ENCODE measurements at regions not wholly inside any gene's neighbourhood (a gene's known extent, or its start where the extent isn't known, plus 50 kb on each side); places are given as distances from the start of the nearest gene placed in this dataset.

DNA sequence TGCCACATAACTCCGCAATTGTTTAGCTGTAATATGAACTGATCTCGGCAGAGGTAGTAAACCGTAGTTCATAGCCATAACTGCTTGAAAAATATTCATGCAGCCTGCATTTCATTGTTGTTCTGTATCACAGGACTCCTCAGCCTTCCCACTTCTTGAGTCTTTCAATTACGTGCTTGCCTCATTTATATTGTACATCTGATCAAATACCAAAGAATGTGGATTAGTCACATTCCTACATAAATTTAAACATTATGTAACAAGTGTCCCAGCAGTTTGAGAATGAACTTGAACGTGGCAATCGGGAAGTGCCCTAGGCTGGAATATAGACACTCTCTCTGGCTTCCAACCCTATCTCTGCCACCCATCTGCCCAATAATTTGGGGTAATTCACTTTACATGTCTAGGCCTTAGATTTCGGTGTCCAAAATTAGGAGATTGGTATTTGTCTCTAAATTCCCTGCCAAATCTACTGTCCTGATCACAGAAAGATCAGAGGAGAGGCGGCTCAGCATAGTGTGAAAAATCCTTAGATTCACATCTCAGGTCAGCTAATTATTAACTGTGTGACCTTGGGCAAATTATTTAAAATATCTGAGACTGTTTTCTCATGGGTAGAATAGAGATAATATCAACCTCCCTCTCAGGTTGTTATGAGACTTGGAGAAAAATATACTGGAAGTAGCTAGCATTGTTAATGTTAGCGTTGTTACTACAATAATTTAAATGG lies 215.1 kb upstream of the RFX3 start:
- TF ChIP-seq RAD21 (IDR thresholded peaks at IDR 0.05) (no peak), SP1 (IDR thresholded peaks at IDR 0.05) (no peak), EGR1 (IDR thresholded peaks at IDR 0.05; ENCODE audit: low read depth in 2 of 2) (no peak), GABPA (IDR thresholded peaks at IDR 0.05 in 1 of 2, conservative IDR thresholded peaks at IDR 0.05 in 1 of 2) (no peak), YY1 (IDR thresholded peaks at IDR 0.05) (no peak), HNF4G (IDR thresholded peaks at IDR 0.05) (no peak)
- H3K9me3 ChIP-seq (ENCODE audit: control insufficient read depth in 4 of 4, low read length in 3 of 4), result no peaks in the 10 kb centered on the region
- H3K9ac ChIP-seq (ENCODE audit: low read depth in 1 of 2, low read length in 2 of 2), result no peak overlapping the region
- H3K27me3 ChIP-seq (ENCODE audit: control insufficient read depth in 4 of 4, insufficient read depth in 4 of 4, low read length in 3 of 4), result no peaks in the 10 kb centered on the region
- no peaks in the 10 kb centered on the region for H3K36me3 ChIP-seq (ENCODE audit: control insufficient read depth in 4 of 4, insufficient read depth in 3 of 4, low read depth in 1 of 4, low read length in 3 of 4)
- DNase-seq (ENCODE audit: low spot score), result no peak
- WGBS, result 92% methylated on average over 9 of the region's 9 CpGs
- no peak overlapping the region for H3K4me3 ChIP-seq (ENCODE audit: low read depth in 1 of 3, low read length in 3 of 3)
- no peaks in the 10 kb centered on the region for H3K4me1 ChIP-seq (ENCODE audit: control insufficient read depth in 4 of 4, insufficient read depth in 4 of 4, low read length in 3 of 4)
- no peak overlapping the region for H3K27ac ChIP-seq (ENCODE audit: low read depth in 1 of 2, low read length in 2 of 2)

DNA sequence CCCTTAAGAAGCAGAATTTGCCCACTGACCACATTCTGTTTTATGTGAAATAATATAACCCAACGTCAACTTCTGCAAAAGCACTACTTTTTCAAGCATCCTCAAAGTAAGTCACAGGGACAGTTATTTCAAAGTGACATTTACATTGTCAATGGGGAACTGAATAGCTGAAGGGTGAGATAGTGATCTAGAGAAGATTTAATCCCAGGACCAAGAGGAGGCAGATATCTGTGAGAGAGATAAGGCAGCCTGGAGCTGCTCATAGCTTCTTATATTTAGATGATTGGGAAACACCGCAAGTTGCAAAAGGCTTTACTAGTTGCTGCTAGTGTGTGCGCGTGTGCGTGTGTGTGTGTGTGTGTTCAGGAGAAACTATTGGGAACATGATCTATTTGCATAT lies 210.4 kb upstream of the RFX3 start:
- H3K9me3 ChIP-seq (ENCODE audit: control insufficient read depth in 4 of 4, low read length in 3 of 4), result no peaks in the 10 kb centered on the region
- H3K27me3 ChIP-seq (ENCODE audit: control insufficient read depth in 4 of 4, insufficient read depth in 4 of 4, low read length in 3 of 4), result no peaks in the 10 kb centered on the region
- WGBS, result 54% methylated on average over 5 of the region's 5 CpGs
- no peak for TF ChIP-seq REST (IDR thresholded peaks at IDR 0.05)
- TF ChIP-seq SP1 (IDR thresholded peaks at IDR 0.05), result no peak
- TF ChIP-seq TAF1 (conservative IDR thresholded peaks at IDR 0.05), result no peak
- no peak for TF ChIP-seq MAX (IDR thresholded peaks at IDR 0.05)
- TF ChIP-seq HNF4A (conservative IDR thresholded peaks at IDR 0.05), result no peak
- TF ChIP-seq, protein P1, sequence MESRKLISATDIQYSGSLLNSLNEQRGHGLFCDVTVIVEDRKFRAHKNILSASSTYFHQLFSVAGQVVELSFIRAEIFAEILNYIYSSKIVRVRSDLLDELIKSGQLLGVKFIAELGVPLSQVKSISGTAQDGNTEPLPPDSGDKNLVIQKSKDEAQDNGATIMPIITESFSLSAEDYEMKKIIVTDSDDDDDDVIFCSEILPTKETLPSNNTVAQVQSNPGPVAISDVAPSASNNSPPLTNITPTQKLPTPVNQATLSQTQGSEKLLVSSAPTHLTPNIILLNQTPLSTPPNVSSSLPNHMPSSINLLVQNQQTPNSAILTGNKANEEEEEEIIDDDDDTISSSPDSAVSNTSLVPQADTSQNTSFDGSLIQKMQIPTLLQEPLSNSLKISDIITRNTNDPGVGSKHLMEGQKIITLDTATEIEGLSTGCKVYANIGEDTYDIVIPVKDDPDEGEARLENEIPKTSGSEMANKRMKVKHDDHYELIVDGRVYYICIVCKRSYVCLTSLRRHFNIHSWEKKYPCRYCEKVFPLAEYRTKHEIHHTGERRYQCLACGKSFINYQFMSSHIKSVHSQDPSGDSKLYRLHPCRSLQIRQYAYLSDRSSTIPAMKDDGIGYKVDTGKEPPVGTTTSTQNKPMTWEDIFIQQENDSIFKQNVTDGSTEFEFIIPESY (IDR thresholded peaks at IDR 0.05), result no peak
- no peak for TF ChIP-seq FOXA1 (IDR thresholded peaks at IDR 0.05)
- TF ChIP-seq RXRA (IDR thresholded peaks at IDR 0.05), result no peak
- TF ChIP-seq YY1 (IDR thresholded peaks at IDR 0.05), result no peak
- no peak for TF ChIP-seq HNF4G (IDR thresholded peaks at IDR 0.05)
- TF ChIP-seq CTCF (IDR thresholded peaks at IDR 0.05; ENCODE audit: low read depth, low read length, missing input control), result no peak
- no peak for TF ChIP-seq NR2F2 (IDR thresholded peaks at IDR 0.05)
- no peak for TF ChIP-seq RAD21 (IDR thresholded peaks at IDR 0.05)
- TF ChIP-seq JUND (IDR thresholded peaks at IDR 0.05), result no peak
- no peak for TF ChIP-seq FOXA2 (IDR thresholded peaks at IDR 0.05)
- TF ChIP-seq, protein P2, sequence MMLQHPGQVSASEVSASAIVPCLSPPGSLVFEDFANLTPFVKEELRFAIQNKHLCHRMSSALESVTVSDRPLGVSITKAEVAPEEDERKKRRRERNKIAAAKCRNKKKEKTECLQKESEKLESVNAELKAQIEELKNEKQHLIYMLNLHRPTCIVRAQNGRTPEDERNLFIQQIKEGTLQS (IDR thresholded peaks at IDR 0.05), result no peak
- no peak for TF ChIP-seq EGR1 (IDR thresholded peaks at IDR 0.05; ENCODE audit: low read depth in 2 of 2)
- no peak overlapping the region for H3K27ac ChIP-seq (ENCODE audit: low read depth in 1 of 2, low read length in 2 of 2)
- no peak for DNase-seq (ENCODE audit: low spot score)
- H3K4me1 ChIP-seq (ENCODE audit: control insufficient read depth in 4 of 4, insufficient read depth in 4 of 4, low read length in 3 of 4), result peaks cover 0 to 9% (median 5%) of the 10 kb centered on the region in 4 donors
- no peaks in the 10 kb centered on the region for H3K36me3 ChIP-seq (ENCODE audit: control insufficient read depth in 4 of 4, insufficient read depth in 3 of 4, low read depth in 1 of 4, low read length in 3 of 4)
- no peak overlapping the region for H3K4me3 ChIP-seq (ENCODE audit: low read depth in 1 of 3, low read length in 3 of 3)
- H3K9ac ChIP-seq (ENCODE audit: low read depth in 1 of 2, low read length in 2 of 2), result no peak overlapping the region

All from liver (tissue), 8 donors.